ENCODE measurements at regions not wholly inside any gene's neighbourhood (a gene's known extent, or its start where the extent isn't known, plus 50 kb on each side); places are given as distances from the start of the nearest gene placed in this dataset.

DNA sequence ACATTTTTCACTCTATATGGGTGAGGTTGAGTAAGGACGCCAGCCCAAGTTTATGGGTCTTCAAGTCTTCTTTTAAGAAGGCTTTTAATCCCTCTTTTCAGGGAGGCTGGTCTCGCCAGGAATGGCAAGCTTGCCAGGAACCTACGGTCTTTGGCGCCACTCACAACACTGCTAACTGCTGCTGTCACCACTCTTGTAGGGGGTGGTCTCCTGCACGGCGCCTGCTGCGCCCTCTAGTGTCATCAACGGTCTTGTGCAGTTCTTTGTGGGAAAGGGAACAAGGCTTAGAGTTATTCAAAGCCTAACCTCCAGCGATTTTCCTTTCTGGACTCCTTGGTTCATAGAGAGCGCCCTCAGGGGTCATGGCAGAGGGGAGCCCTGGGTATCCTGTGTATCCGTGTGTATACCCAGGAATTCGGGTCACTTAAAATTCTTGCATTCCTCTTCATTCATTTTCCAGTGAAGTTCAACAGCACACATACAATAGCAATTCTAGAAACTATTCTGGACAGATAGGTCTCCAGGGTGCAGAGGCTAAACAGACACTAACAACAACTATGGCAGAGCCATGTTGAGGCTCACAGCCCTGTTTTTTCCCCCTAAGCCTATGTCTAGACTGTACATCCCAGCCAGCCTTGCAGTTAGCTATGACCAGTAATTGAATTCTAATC lies 392.8 kb upstream of the CAMK1G start:
- TF ChIP-seq ZNF837 (tag by site-specific recombination; IDR thresholded peaks at IDR 0.05) (no peak), HOXA7 (CRISPR knock-in tag; IDR thresholded peaks at IDR 0.05; ENCODE audit: borderline replicate concordance) (no peak), GLI4 (tag by site-specific recombination; IDR thresholded peaks at IDR 0.05) (no peak), ZFP37 (tag by site-specific recombination; IDR thresholded peaks at IDR 0.05) (no peak)
- TF ChIP-seq, protein P1, sequence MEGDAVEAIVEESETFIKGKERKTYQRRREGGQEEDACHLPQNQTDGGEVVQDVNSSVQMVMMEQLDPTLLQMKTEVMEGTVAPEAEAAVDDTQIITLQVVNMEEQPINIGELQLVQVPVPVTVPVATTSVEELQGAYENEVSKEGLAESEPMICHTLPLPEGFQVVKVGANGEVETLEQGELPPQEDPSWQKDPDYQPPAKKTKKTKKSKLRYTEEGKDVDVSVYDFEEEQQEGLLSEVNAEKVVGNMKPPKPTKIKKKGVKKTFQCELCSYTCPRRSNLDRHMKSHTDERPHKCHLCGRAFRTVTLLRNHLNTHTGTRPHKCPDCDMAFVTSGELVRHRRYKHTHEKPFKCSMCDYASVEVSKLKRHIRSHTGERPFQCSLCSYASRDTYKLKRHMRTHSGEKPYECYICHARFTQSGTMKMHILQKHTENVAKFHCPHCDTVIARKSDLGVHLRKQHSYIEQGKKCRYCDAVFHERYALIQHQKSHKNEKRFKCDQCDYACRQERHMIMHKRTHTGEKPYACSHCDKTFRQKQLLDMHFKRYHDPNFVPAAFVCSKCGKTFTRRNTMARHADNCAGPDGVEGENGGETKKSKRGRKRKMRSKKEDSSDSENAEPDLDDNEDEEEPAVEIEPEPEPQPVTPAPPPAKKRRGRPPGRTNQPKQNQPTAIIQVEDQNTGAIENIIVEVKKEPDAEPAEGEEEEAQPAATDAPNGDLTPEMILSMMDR (tag by site-specific recombination; IDR thresholded peaks at IDR 0.05): peak; percentile 64; the same call in 1 of the 2 replicates
